Body of pancreas (tissue), 4 donors: ENCODE measurements at regions not wholly inside any gene's neighbourhood (a gene's known extent, or its start where the extent isn't known, plus 50 kb on each side); places are given as distances from the start of the nearest gene placed in this dataset.
"Not testable (repeated sequence)": the region's sequence is repeated elsewhere in the genome, so short reads cannot be mapped to it uniquely, and the experiment has no call there.

Source experiments
- ATAC-seq: fragments of 150-250 bp; one replicate; pipeline ENCODE4 v1.9.1; 2016
- DNase-seq, 4 donors: peaks; one replicate each; pipeline ENCODE4 v3.0.0-alpha.2; 2019
- H3K27ac ChIP-seq, 4 donors: fragments of 200-600 bp; sonication (generic); 1 replicate in 3 of 4; 2 replicates in 1 of 4; pipeline versions ENCODE4 v1.5.1 to v1.6.1; 2016 to 2019; ENCODE audit warnings: mild to moderate bottlenecking in 1 of 4, mixed read lengths in 1 of 4, moderate library complexity in 1 of 4
- H3K27me3 ChIP-seq, 2 donors: fragments of 200-600 bp; sonication (generic); one replicate each; pipeline ENCODE4 v1.6.0; 2016; ENCODE audit warnings: mild to moderate bottlenecking in 1 of 2
- H3K36me3 ChIP-seq, 2 donors: fragments of 200-600 bp; sonication (generic); replicated peaks in 1 of 2; 2 replicates each; pipeline ENCODE4 v1.5.1; 2016; ENCODE audit warnings: low read depth in 2 of 2; ENCODE audit not compliant: insufficient read depth in 1 of 2
- H3K4me1 ChIP-seq: fragments of 200-600 bp; sonication (generic); one replicate; pipeline ENCODE4 v1.6.0; 2016
- H3K4me3 ChIP-seq, 2 donors: fragments of 200-600 bp; sonication (generic); 1 replicate in 1 of 2; 2 replicates in 1 of 2; pipeline ENCODE4 v1.5.1; 2016 to 2019
- H3K9me3 ChIP-seq, 3 donors: fragments of 200-600 bp; sonication (generic); 1 replicate in 2 of 3; 2 replicates in 1 of 3; pipeline ENCODE4 v1.5.1; 2016
- CTCF ChIP-seq, 7 experiments: fragments of 450-650 bp in 4 of 7; fragments of 200-600 bp in 3 of 7; sonication (generic) in 3 of 7; IDR thresholded peaks; one replicate each; pipeline ENCODE4 v1.5.1; 2016 to 2019; ENCODE audit warnings: antibody characterized with exemption in 7 of 7
- POLR2A ChIP-seq, 3 donors: fragments of 450-650 bp; IDR thresholded peaks; one replicate each; pipeline ENCODE4 v1.6.1; 2016; ENCODE audit warnings: antibody characterized with exemption in 3 of 3, mild to moderate bottlenecking in 2 of 3
- WGBS, 2 donors: methylation state at CpG; one replicate each; pipeline ENCODE4 v1.1.5; 2017; 5-methylcytosine and 5-hydroxymethylcytosine counted together
- intact Hi-C: fragments of 100-400 bp; cut with DNase I; formaldehyde crosslinking; loops from one replicate; pipeline ENCODE4 v1.15.1; 2023

GRCh38 chrX:47776292-47777006, 60.3 kb upstream of the ZNF81 start:
- Histone ChIP-seq H3K36me3 (no peaks in the 10 kb centered on the region), H3K4me3 (no peak overlapping the region), H3K27ac (no peak overlapping the region), H3K27me3 (no peaks in the 10 kb centered on the region), H3K4me1 (no peaks in the 10 kb centered on the region), H3K9me3 (no peaks in the 10 kb centered on the region)
- no peak for ATAC-seq
- WGBS, 2 donors: 40 to 74% methylated on average over 2 to 4 of the region's 4 CpGs
- intact Hi-C loops: no loop called here
- no peak for DNase-seq
- TF ChIP-seq CTCF (IDR thresholded peaks at IDR 0.05): no peak
- TF ChIP-seq POLR2A (IDR thresholded peaks at IDR 0.05): no peak

DNA sequence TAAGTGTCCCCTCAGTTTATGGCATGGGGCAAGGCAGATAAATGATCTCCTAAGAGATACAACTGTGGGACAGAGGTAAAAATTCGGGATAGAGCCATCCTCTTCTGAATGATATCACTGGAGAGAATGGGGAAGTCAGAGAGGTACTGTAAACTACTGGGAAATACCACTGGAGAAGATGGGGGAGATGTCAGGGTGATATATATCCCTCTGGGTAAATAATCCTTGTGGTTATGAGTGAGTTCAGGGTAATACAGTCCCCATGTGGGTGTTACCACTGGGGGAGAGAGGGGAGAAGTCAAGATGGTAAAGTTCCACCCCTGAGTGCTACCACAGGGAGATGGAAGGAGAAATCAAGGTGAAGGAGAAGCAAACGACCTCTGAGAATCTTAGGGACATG, 63.9 kb upstream of the ZNF81 start:
- Histone ChIP-seq H3K4me3 (no peak overlapping the region), H3K36me3 (no peaks in the 10 kb centered on the region), H3K4me1 (no peaks in the 10 kb centered on the region), H3K27me3 (no peaks in the 10 kb centered on the region), H3K27ac (no peak overlapping the region), H3K9me3 (no peaks in the 10 kb centered on the region)
- ATAC-seq: no peak
- TF ChIP-seq POLR2A (IDR thresholded peaks at IDR 0.05): no peak
- no peak for TF ChIP-seq CTCF (IDR thresholded peaks at IDR 0.05)
- no peak for DNase-seq
- intact Hi-C loops: no loop called here
- 22 to 42% methylated on average over 2 of the region's 2 CpGs for WGBS, 2 donors

GRCh38 chrX:47771473-47771872, 65.2 kb upstream of the ZNF81 start:
- intact Hi-C loops: no loop called here
- H3K4me1 ChIP-seq: no peaks in the 10 kb centered on the region

DNA sequence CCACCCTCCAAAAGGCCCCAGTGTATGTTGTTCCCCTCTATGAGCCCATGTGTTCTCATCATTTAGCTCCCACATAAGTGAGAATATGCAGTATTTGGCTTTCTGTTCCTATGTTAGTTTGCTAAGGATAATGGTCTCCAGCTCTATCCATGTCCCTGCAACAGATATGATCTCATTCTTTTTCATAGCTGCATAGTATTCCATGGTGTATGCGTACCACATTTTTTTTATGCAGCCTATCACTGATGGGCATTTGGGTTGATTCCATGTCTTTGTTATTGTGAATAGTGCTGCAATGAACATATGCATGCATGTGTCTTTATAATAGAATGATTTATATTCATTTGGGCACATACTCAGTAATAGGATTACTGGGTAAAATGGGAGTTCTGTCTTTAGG, 73.9 kb upstream of the ZNF81 start:
- WGBS, 2 donors: 83 to 91% methylated on average over 1 of the region's 1 CpG
- H3K4me3 ChIP-seq, H3K27ac ChIP-seq, ATAC-seq, DNase-seq, H3K4me1 ChIP-seq, H3K27me3 ChIP-seq, H3K9me3 ChIP-seq, H3K36me3 ChIP-seq, intact Hi-C loops: not testable (repeated sequence)

More at GRCh38 chrX:47771473-47771872, 65.2 kb upstream of the ZNF81 start:
- no peaks in the 10 kb centered on the region for H3K36me3 ChIP-seq
- no peak overlapping the region for H3K27ac ChIP-seq
- no peaks in the 10 kb centered on the region for H3K27me3 ChIP-seq
- H3K4me3 ChIP-seq: no peak overlapping the region
- DNase-seq (no peak), ATAC-seq (no peak)
- WGBS, 2 donors: 55 to 56% methylated on average over 1 of the region's 1 CpG
- no peaks in the 10 kb centered on the region for H3K9me3 ChIP-seq
- TF ChIP-seq POLR2A (IDR thresholded peaks at IDR 0.05) (no peak), CTCF (IDR thresholded peaks at IDR 0.05) (no peak)

GRCh38 chrX:47752685-47753084, 84.0 kb upstream of the ZNF81 start:
- Histone ChIP-seq H3K4me3 (no peak overlapping the region), H3K27me3 (no peaks in the 10 kb centered on the region), H3K4me1 (peaks cover 9% of the 10 kb centered on the region), H3K36me3 (no peaks in the 10 kb centered on the region), H3K27ac (no peak overlapping the region), H3K9me3 (no peaks in the 10 kb centered on the region)
- TF ChIP-seq POLR2A (IDR thresholded peaks at IDR 0.05): no peak
- TF ChIP-seq CTCF (IDR thresholded peaks at IDR 0.05): no peak
- 28 to 35% methylated on average over 6 to 7 of the region's 7 CpGs for WGBS, 2 donors
- no peak for ATAC-seq
- intact Hi-C loops: no loop called here
- no peak for DNase-seq
